ENCODE measurements at regions not wholly inside any gene's neighbourhood (a gene's known extent, or its start where the extent isn't known, plus 50 kb on each side); places are given as distances from the start of the nearest gene placed in this dataset.

DNA sequence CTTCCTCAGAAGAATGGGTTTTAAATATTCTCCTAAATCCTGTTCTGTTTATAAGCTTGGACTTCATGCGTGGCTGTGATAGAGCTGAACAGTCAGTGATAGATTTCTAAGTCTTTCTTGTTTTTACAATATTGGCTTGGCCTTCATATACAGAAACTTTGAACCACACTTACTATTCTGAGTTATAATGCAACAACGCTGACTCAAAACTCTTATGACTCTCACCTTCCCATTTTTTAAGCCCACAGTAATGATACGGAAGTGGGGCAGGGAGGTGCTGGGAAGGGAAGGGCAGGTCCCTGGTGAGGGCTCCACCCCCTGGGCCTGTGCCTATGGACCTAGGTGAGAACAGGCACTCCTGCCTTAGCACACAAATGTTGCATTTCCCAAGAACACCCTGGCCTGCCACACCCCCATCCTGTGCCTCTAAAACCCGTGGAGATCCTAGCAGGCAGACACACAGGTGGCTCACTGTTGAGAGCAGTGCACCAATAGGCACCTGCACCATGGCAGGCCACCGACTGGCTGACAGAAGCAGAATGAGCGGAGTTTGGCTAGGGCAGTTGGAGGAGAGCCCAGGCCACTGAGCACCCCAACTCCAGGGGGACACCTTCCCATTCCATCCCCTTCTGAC is 376.7 kb downstream of the GABRG2 start:
- Histone ChIP-seq H4K20me1 (ENCODE audit: insufficient read depth, poor library complexity, severe bottlenecking) (no peaks in the 10 kb centered on the region), H3K27me3 (no peaks in the 10 kb centered on the region), H3K4me1 (ENCODE audit: insufficient read depth) (no peaks in the 10 kb centered on the region), H3K27ac (no peak overlapping the region), H3K9me3 (ENCODE audit: low read depth) (no peaks in the 10 kb centered on the region), H2AFZ (no peak overlapping the region), H3K9me2 (replicated peaks; ENCODE audit: insufficient read depth) (no peaks in the 10 kb centered on the region), H3K4me2 (no peak overlapping the region), H3K4me3 (no peak overlapping the region), H3K36me3 (replicated peaks; ENCODE audit: insufficient read depth, low read depth) (no peaks in the 10 kb centered on the region), H3K79me2 (no peaks in the 10 kb centered on the region)
- no peak for TF ChIP-seq EZH2phosphoT487 (IDR thresholded peaks at IDR 0.05; ENCODE audit: low read depth, severe bottlenecking, unreplicated experiment)
- TF ChIP-seq, protein P1, sequence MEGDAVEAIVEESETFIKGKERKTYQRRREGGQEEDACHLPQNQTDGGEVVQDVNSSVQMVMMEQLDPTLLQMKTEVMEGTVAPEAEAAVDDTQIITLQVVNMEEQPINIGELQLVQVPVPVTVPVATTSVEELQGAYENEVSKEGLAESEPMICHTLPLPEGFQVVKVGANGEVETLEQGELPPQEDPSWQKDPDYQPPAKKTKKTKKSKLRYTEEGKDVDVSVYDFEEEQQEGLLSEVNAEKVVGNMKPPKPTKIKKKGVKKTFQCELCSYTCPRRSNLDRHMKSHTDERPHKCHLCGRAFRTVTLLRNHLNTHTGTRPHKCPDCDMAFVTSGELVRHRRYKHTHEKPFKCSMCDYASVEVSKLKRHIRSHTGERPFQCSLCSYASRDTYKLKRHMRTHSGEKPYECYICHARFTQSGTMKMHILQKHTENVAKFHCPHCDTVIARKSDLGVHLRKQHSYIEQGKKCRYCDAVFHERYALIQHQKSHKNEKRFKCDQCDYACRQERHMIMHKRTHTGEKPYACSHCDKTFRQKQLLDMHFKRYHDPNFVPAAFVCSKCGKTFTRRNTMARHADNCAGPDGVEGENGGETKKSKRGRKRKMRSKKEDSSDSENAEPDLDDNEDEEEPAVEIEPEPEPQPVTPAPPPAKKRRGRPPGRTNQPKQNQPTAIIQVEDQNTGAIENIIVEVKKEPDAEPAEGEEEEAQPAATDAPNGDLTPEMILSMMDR (IDR thresholded peaks at IDR 0.05; ENCODE audit: poor library complexity) = no peak
- 88% methylated on average over 6 of the region's 6 CpGs for WGBS (ENCODE audit: low lambda C conversion rate, missing lambda C conversion rate)
- DNase-seq (ENCODE audit: low spot score) = no peak

GRCh38 chr5:162456086-162456485 is 388.5 kb downstream of the GABRG2 start:
- Histone ChIP-seq H3K4me2 (no peak overlapping the region), H3K9me2 (replicated peaks; ENCODE audit: insufficient read depth) (no peaks in the 10 kb centered on the region), H4K20me1 (ENCODE audit: insufficient read depth, poor library complexity, severe bottlenecking) (no peaks in the 10 kb centered on the region), H3K4me1 (ENCODE audit: insufficient read depth) (no peaks in the 10 kb centered on the region), H3K27me3 (no peaks in the 10 kb centered on the region), H3K36me3 (replicated peaks; ENCODE audit: insufficient read depth, low read depth) (no peaks in the 10 kb centered on the region), H3K27ac (no peak overlapping the region), H3K9me3 (ENCODE audit: low read depth) (no peaks in the 10 kb centered on the region), H2AFZ (no peak overlapping the region), H3K4me3 (no peak overlapping the region), H3K79me2 (no peaks in the 10 kb centered on the region)
- TF ChIP-seq EZH2 (IDR thresholded peaks at IDR 0.05; ENCODE audit: borderline replicate concordance) (no peak), EZH2phosphoT487 (IDR thresholded peaks at IDR 0.05; ENCODE audit: low read depth, severe bottlenecking, unreplicated experiment) (no peak)
- TF ChIP-seq, protein P1 (IDR thresholded peaks at IDR 0.05; ENCODE audit: poor library complexity) = no peak
- 84% methylated on average over 4 of the region's 4 CpGs for WGBS (ENCODE audit: low lambda C conversion rate, missing lambda C conversion rate)
- no peak for DNase-seq (ENCODE audit: low spot score)

DNA sequence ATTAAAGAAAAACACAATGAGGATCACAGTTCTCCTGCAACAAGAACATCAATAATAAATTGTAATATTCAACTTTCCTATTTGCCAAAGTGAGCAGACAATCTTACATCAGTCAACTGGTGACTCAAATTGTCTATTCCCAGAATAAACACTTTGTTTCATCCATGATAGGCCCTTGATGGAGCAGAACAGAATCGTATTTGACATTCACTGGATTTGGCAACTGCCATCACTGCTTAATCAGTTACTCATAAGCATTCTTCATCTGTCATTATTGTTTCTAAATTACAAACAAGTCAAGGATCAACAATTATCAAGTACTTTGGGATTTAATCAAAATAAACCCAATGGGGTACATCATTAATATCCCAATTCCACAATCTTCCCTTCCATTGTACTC is 398.4 kb downstream of the GABRG2 start:
- no peaks in the 10 kb centered on the region for H3K36me3 ChIP-seq (replicated peaks; ENCODE audit: insufficient read depth, low read depth)
- H3K27me3 ChIP-seq = no peaks in the 10 kb centered on the region
- no peak overlapping the region for H3K4me2 ChIP-seq
- TF ChIP-seq EZH2 (IDR thresholded peaks at IDR 0.05; ENCODE audit: borderline replicate concordance) (no peak), EZH2phosphoT487 (IDR thresholded peaks at IDR 0.05; ENCODE audit: low read depth, severe bottlenecking, unreplicated experiment) (no peak)
- TF ChIP-seq, protein P1 (IDR thresholded peaks at IDR 0.05; ENCODE audit: poor library complexity) = no peak
- no peak for DNase-seq (ENCODE audit: low spot score)
- H3K9me2 ChIP-seq (replicated peaks; ENCODE audit: insufficient read depth) = no peaks in the 10 kb centered on the region
- H3K4me1 ChIP-seq (ENCODE audit: insufficient read depth) = no peaks in the 10 kb centered on the region
- H3K79me2 ChIP-seq = no peaks in the 10 kb centered on the region
- no peak overlapping the region for H3K4me3 ChIP-seq
- WGBS (ENCODE audit: low lambda C conversion rate, missing lambda C conversion rate) = 74% methylated on average over 1 of the region's 1 CpG
- H4K20me1 ChIP-seq (ENCODE audit: insufficient read depth, poor library complexity, severe bottlenecking) = no peaks in the 10 kb centered on the region
- no peak overlapping the region for H3K27ac ChIP-seq
- no peaks in the 10 kb centered on the region for H3K9me3 ChIP-seq (ENCODE audit: low read depth)
- H2AFZ ChIP-seq = no peak overlapping the region
